GM12891 (cell line): ENCODE measurements at regions not wholly inside any gene's neighbourhood (a gene's known extent, or its start where the extent isn't known, plus 50 kb on each side); places are given as distances from the start of the nearest gene placed in this dataset.
"Not testable (repeated sequence)": the region's sequence is repeated elsewhere in the genome, so short reads cannot be mapped to it uniquely, and the experiment has no call there.

ENCODE experiments used
- DNase-seq: peaks from one replicate; pipeline ENCODE4 v3.0.0; 2011; ENCODE audit warnings: low spot score; ENCODE audit not compliant: insufficient read length
- FAIRE-seq: peaks from 2 replicates; lab custom pipeline; 2011; peaks lifted over from hg19 to GRCh38; lab: Jason Lieb, UNC
- PAX5 ChIP-seq: IDR thresholded peaks from 2 replicates; pipeline ENCODE4 v1.6.1; 2011; ENCODE audit warnings: low read length, moderate library complexity, mild to moderate bottlenecking; ENCODE audit not compliant: insufficient read depth, severe bottlenecking
- POLR2A ChIP-seq: IDR thresholded peaks from 2 replicates; pipeline ENCODE4 v1.6.1; 2011; ENCODE audit warnings: low read depth, low read length, control low read depth
- POLR2AphosphoS5 ChIP-seq: IDR thresholded peaks from 2 replicates; pipeline ENCODE4 v1.6.1; 2011; ENCODE audit warnings: low read depth, low read length, control low read depth
- POU2F2 ChIP-seq: IDR thresholded peaks from 2 replicates; pipeline ENCODE4 v1.6.1; 2011; ENCODE audit warnings: low read depth, mild to moderate bottlenecking, control low read depth, low read length, moderate library complexity
- SPI1 ChIP-seq: IDR thresholded peaks from 2 replicates; pipeline ENCODE4 v1.6.1; 2011; ENCODE audit warnings: low read depth, low read length, control low read depth
- TAF1 ChIP-seq: IDR thresholded peaks from 2 replicates; pipeline ENCODE4 v1.6.1; 2011; ENCODE audit warnings: low read depth, low read length, control low read depth

DNA sequence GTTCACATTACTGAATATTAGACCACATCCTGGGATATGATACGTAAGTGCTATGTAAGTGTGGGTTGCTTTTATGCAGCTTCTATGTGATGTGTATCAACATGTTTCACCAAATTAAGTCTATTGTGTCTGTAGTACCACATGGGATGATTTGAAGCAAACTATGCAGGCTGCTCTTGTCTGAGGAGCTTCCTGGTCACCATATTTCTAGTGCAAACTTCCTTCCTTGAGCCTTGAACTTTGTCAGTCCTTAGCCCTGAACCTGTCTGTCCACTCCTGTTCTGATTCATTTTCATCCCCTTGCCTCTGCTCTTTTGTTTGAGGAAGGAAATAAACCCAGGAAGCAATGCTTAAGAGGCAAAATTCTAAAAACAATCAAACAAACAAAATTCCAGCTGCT is 117.5 kb upstream of the VANGL1 start:
- TF ChIP-seq PAX5, result no peak
- TF ChIP-seq POU2F2, result no peak
- TF ChIP-seq TAF1, result no peak
- TF ChIP-seq POLR2AphosphoS5, result no peak
- no peak for TF ChIP-seq SPI1
- TF ChIP-seq POLR2A, result no peak
- DNase-seq, result no peak
- no peak for FAIRE-seq

- DNase-seq (no peak), FAIRE-seq (no peak)
- TF ChIP-seq PAX5, result no peak
- TF ChIP-seq POLR2AphosphoS5, result no peak
- TF ChIP-seq SPI1, result no peak
- no peak for TF ChIP-seq POU2F2
- TF ChIP-seq TAF1, result no peak
Measured at GRCh38 chr1:115522386-115522785, 119.4 kb upstream of the VANGL1 start.

DNA sequence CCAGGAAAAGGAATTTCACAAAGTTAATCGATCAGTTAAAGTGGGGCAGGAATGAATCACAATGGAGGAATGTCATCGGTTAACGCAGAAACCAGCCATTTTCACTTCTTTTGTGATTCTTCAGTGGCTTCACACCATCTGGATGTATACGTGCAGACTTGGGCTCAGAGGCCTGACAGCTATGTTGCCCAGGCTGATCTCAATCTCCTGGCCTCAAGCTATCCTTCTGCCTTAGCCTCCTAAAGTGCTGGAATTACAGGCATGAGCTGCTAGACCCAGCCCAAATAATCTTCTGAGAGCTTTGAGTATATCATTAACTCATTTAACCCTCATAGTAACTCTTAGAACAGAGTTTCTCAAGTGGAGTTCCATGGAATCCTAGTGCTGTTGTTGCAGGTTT is 126.5 kb upstream of the VANGL1 start:
- FAIRE-seq, result no peak

DNA sequence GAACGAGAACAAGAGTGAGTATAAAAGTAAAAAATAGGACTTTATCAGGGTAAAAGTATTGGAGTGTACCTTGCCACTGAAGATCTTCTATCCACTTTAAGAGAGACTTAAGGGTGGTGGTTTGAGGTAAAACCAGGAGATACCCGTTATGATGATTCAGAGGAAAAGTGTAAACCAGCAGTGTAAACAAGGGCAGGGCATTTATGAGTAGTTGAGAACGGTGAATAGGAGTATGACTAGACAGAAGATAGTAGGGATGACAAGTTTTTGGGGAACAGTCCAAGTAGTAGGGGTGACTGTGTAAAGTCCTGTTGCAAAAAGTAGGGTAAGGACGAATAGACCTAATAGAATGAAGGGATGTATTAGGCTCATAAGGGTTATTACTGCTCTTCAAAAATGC is 131.5 kb upstream of the VANGL1 start:
- not testable (repeated sequence) for FAIRE-seq, DNase-seq

More for the DNA sequence above, 126.5 kb upstream of the VANGL1 start:
- TF ChIP-seq SPI1, result no peak
- TF ChIP-seq POLR2A, result no peak
- TF ChIP-seq POU2F2, result no peak
- no peak for TF ChIP-seq PAX5
- no peak for TF ChIP-seq POLR2AphosphoS5
- TF ChIP-seq TAF1, result no peak
- no peak for DNase-seq

DNA sequence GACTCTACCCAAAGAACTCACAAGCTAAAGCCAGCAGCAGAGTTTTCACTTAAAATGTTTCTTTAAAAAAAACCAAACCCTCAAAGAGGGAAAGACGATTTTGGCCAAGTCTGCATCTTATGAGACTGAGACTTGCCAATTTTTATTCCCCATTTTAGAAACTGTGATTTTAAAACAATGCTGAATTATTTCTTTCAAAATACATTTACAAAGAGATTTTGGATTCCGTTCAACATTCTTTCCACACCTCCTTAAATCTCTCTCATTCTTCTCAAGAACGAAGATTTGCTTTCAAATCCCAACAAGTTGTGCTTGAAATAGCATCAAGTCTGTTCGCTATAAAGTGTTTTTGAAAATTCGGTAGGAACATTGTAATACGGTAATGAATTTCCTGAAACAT is 133.9 kb upstream of the VANGL1 start:
- no peak for FAIRE-seq
- TF ChIP-seq POU2F2, result no peak
- no peak for TF ChIP-seq PAX5
- no peak for TF ChIP-seq SPI1
- no peak for TF ChIP-seq POLR2AphosphoS5
- TF ChIP-seq TAF1, result no peak
- TF ChIP-seq POLR2A, result no peak
- DNase-seq, result no peak

- FAIRE-seq (no peak), DNase-seq (no peak)
- no peak for TF ChIP-seq POU2F2
- TF ChIP-seq POLR2A, result no peak
- no peak for TF ChIP-seq PAX5
- no peak for TF ChIP-seq SPI1
- no peak for TF ChIP-seq TAF1
- TF ChIP-seq POLR2AphosphoS5, result no peak
Measured at GRCh38 chr1:115506924-115507589, 134.7 kb upstream of the VANGL1 start.

DNA sequence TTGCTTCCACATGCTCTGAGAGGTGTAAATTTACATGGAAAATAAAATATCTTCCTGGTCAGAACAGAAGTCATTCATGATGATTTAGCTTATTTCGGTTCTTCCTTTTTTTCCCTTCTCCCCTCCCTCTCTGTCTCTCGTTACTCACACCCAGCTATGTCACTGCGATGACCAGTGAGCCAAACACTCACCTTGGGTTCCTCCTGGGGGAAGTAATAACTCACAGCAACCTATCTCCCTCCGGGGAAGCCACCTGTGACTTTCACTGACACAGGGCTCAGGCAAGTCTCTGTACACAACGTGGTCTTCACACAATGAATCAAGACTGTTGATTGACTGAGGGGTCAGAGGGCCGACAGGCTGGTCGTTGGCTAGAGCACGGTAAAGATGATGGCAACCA is 135.3 kb upstream of the VANGL1 start:
- DNase-seq (no peak), FAIRE-seq (no peak)
- no peak for TF ChIP-seq PAX5
- no peak for TF ChIP-seq POLR2A
- no peak for TF ChIP-seq SPI1
- TF ChIP-seq TAF1, result no peak
- TF ChIP-seq POLR2AphosphoS5, result no peak
- TF ChIP-seq POU2F2, result no peak

GRCh38 chr1:115505148-115505571 is 136.6 kb upstream of the VANGL1 start:
- FAIRE-seq, result no peak
- no peak for DNase-seq
- TF ChIP-seq TAF1 (no peak), POU2F2 (no peak), PAX5 (no peak), POLR2A (no peak), SPI1 (no peak), POLR2AphosphoS5 (no peak)

- FAIRE-seq, result not testable (repeated sequence)
Measured at GRCh38 chr1:115502183-115502582, 139.6 kb upstream of the VANGL1 start.

GRCh38 chr1:115501476-115501875 is 140.3 kb upstream of the VANGL1 start:
- no peak for FAIRE-seq

More at GRCh38 chr1:115502183-115502582, 139.6 kb upstream of the VANGL1 start:
- DNase-seq, result not testable (repeated sequence)

GRCh38 chr1:115499253-115499652 is 142.5 kb upstream of the VANGL1 start:
- no peak for DNase-seq
- FAIRE-seq, result no peak
- no peak for TF ChIP-seq SPI1
- no peak for TF ChIP-seq POU2F2
- TF ChIP-seq TAF1, result no peak
- TF ChIP-seq POLR2AphosphoS5, result no peak
- TF ChIP-seq PAX5, result no peak
- TF ChIP-seq POLR2A, result no peak

More at GRCh38 chr1:115501476-115501875, 140.3 kb upstream of the VANGL1 start:
- TF ChIP-seq POLR2A, result no peak
- DNase-seq, result no peak
